ENCODE measurements at regions not wholly inside any gene's neighbourhood (a gene's known extent, or its start where the extent isn't known, plus 50 kb on each side); places are given as distances from the start of the nearest gene placed in this dataset.
"Not testable (repeated sequence)": the region's sequence is repeated elsewhere in the genome, so short reads cannot be mapped to it uniquely, and the experiment has no call there.

DNA sequence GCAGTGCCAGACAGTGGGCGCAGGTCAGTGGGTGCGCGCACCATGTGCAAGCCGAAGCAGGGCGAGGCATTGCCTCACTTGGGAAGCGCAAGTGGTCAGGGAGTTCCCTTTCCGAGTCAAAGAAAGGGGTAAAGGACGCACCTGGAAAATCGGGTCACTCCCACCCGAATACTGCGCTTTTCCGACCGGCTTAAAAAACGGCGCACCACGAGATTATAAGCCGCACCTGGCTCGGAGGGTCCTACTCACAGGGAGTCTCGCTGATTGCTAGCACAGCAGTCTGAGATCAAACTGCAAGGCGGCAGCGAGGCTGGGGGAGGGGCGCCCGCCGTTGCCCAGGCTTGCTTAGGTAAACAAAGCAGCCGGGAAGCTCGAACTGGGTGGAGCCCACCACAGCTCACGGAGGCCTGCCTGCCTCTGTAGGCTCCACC lies 77.9 kb downstream of the NR4A2 start:
- not testable (repeated sequence) for H3K36me3 Mint-ChIP-seq; DNase-seq (ENCODE audit: low spot score in 2 of 2); ATAC-seq (ENCODE audit: low read depth); H3K27ac Mint-ChIP-seq; H3K4me1 Mint-ChIP-seq; H3K9me3 Mint-ChIP-seq; H3K4me3 Mint-ChIP-seq
- H3K27me3 Mint-ChIP-seq, result peaks cover 10% of the 10 kb centered on the region

DNA sequence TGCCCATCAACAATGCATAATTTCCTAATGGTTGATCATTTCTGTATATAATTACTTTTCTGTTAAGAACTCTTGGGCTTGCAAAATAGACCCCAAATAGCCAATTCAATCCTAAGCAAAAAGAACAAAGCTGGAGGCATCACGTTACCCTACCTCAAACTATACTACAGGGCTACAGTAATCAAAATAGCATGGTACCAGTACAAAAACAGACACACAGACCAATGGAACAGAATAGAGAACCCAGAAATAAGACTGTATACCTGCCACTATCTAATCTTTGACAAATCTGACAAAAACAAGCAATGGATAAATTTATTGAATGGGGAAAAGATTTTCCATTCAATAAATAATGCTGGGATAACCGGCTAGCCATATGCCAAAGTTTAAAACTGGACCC lies 78.8 kb downstream of the NR4A2 start:
- Mint-ChIP-seq H3K27me3 (peaks cover 10% of the 10 kb centered on the region), H3K9me3 (peaks cover 2% of the 10 kb centered on the region), H3K36me3 (no peaks in the 10 kb centered on the region), H3K4me1 (no peaks in the 10 kb centered on the region), H3K4me3 (no peak overlapping the region), H3K27ac (no peak overlapping the region)
- DNase-seq (ENCODE audit: low spot score in 2 of 2) (no peak), ATAC-seq (ENCODE audit: low read depth) (no peak)

DNA sequence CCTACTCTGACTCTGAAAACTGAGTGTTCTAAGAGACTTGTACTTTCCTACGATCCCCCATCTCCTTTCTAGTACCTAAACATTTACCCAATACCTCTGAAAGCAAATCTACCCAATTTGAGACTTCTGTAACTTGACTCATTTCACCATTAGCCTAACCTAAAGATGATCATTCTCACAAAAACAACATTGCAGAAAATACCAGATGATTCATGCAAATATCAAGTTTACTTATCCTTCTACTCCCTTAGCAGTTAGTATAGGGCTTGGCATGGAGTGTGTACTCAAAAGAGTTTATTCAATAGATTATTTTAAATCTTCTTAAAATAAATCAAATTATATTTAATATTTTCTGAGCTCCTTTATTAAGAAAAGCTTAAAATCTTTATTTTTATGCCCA lies 89.6 kb downstream of the NR4A2 start:
- no peak for DNase-seq (ENCODE audit: low spot score in 2 of 2)
- H3K9me3 Mint-ChIP-seq, result no peaks in the 10 kb centered on the region
- no peaks in the 10 kb centered on the region for H3K36me3 Mint-ChIP-seq
- H3K27me3 Mint-ChIP-seq, result peaks cover 1% of the 10 kb centered on the region
- no peak overlapping the region for H3K27ac Mint-ChIP-seq
- no peak overlapping the region for H3K4me3 Mint-ChIP-seq
- H3K4me1 Mint-ChIP-seq, result no peaks in the 10 kb centered on the region
- no peak for ATAC-seq (ENCODE audit: low read depth)

DNA sequence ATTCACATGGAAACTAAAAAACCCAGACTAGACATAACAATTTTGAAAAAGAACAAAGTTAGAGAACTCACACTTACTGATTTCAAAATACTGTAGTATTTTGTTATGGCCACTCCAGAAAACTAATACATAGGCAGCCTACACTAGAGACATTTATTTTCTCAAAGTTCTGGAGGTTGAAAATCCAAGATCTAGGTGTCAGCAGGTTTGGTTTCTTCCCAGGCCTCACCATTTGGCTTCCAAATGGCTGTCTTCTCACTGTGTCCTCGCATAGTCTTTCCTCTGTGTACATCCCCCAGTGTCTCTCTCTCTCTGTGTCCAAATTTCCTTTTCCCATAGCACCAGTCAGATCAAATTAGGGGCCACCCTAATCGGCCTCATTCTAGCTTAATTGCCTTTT lies 95.0 kb downstream of the NR4A2 start:
- Mint-ChIP-seq H3K27me3 (peaks cover under 1% of the 10 kb centered on the region), H3K4me3 (no peak overlapping the region), H3K36me3 (no peaks in the 10 kb centered on the region), H3K4me1 (no peaks in the 10 kb centered on the region), H3K9me3 (peaks cover 3% of the 10 kb centered on the region), H3K27ac (no peak overlapping the region)
- ATAC-seq (ENCODE audit: low read depth) (no peak), DNase-seq (ENCODE audit: low spot score in 2 of 2) (no peak)

- peaks cover 8% of the 10 kb centered on the region for H3K9me3 Mint-ChIP-seq
- H3K36me3 Mint-ChIP-seq, result no peaks in the 10 kb centered on the region
- no peaks in the 10 kb centered on the region for H3K27me3 Mint-ChIP-seq
- DNase-seq (ENCODE audit: low spot score in 2 of 2) (no peak), ATAC-seq (ENCODE audit: low read depth) (no peak)
- H3K4me3 Mint-ChIP-seq, result no peak overlapping the region
- no peak overlapping the region for H3K27ac Mint-ChIP-seq
- no peaks in the 10 kb centered on the region for H3K4me1 Mint-ChIP-seq
Observed at GRCh38 chr2:156229724-156230362, 102.7 kb downstream of the NR4A2 start.

- not testable (repeated sequence) for H3K36me3 Mint-ChIP-seq
Observed at GRCh38 chr2:156223328-156223727, 109.2 kb downstream of the NR4A2 start.

DNA sequence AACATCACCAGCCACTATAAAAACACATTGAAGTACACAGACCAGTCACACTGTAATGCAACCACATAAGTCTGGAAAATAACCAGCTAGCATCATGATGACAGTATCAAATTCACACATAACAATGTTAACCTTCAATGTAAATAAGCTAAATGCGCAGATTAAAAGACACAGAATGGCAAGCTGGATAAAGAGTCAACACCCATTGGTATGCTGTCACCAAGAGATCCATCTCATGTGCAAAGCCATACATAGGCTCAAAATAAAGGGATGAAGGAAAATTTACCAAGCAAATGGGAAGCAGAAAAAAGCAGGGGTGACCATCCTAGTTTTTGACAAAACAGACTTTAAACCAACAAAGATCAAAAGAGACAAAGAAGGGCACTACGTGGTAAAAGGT lies 110.8 kb downstream of the NR4A2 start:
- H3K9me3 Mint-ChIP-seq, result peaks cover 23% of the 10 kb centered on the region
- no peaks in the 10 kb centered on the region for H3K27me3 Mint-ChIP-seq
- DNase-seq (ENCODE audit: low spot score in 2 of 2), result no peak
- H3K4me1 Mint-ChIP-seq, result no peaks in the 10 kb centered on the region
- no peak overlapping the region for H3K27ac Mint-ChIP-seq
- no peak overlapping the region for H3K4me3 Mint-ChIP-seq
- ATAC-seq (ENCODE audit: low read depth), result no peak
- peaks cover 4% of the 10 kb centered on the region for H3K36me3 Mint-ChIP-seq

More at GRCh38 chr2:156223328-156223727, 109.2 kb downstream of the NR4A2 start:
- not testable (repeated sequence) for H3K27me3 Mint-ChIP-seq; ATAC-seq (ENCODE audit: low read depth); H3K27ac Mint-ChIP-seq; H3K4me1 Mint-ChIP-seq; DNase-seq (ENCODE audit: low spot score in 2 of 2); H3K4me3 Mint-ChIP-seq
- peaks cover 23% of the 10 kb centered on the region for H3K9me3 Mint-ChIP-seq

- Mint-ChIP-seq H3K9me3 (peaks cover 23% of the 10 kb centered on the region), H3K27me3 (peaks cover 1% of the 10 kb centered on the region), H3K27ac (no peak overlapping the region), H3K4me1 (no peaks in the 10 kb centered on the region), H3K36me3 (peaks cover 4% of the 10 kb centered on the region), H3K4me3 (no peak overlapping the region)
- ATAC-seq (ENCODE audit: low read depth) (no peak), DNase-seq (ENCODE audit: low spot score in 2 of 2) (no peak)
Observed at GRCh38 chr2:156219491-156220100, 112.9 kb downstream of the NR4A2 start.

DNA sequence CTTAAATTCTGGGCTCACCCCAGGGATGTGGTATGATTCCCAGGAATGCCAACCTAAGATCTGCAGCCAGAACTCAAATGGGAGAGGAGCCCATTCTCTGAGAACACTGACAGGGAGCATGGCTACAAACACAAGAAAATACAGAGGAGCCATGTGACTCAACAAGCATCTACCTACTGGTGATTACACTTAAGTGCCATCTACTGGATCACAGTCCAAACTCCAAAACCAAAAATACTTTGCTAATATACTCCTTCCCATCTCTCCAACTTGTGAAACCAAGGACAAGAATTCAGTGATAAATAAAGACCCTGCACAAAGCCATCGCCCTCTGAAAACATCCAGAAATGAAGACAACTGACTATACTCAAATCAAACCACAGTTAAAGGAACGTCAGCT lies 116.9 kb downstream of the NR4A2 start:
- no peak overlapping the region for H3K4me3 Mint-ChIP-seq
- no peak overlapping the region for H3K27ac Mint-ChIP-seq
- no peaks in the 10 kb centered on the region for H3K4me1 Mint-ChIP-seq

DNA sequence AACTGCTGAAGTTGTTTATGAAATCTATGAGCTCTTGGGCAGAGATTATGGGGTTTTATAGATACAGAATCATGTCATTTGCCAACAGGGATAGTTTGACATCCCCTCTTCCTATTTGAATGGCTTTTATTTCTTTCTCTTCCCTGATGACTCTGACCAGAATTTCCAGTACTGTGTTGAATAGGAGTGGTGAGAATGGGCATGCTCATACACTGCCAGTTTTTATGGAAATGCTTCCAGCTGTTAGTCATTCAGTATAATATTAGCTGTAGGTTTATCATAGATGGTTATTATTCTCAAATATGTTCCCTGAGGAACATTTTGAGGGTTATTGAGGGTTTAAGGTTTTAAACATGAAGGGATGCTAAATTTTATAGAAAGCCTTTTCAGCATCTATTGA lies 121.2 kb downstream of the NR4A2 start:
- ATAC-seq (ENCODE audit: low read depth) (no peak), DNase-seq (ENCODE audit: low spot score in 2 of 2) (no peak)
- Mint-ChIP-seq H3K9me3 (no peaks in the 10 kb centered on the region), H3K27me3 (peaks cover 4% of the 10 kb centered on the region), H3K4me3 (no peak overlapping the region), H3K27ac (no peak overlapping the region), H3K36me3 (no peaks in the 10 kb centered on the region), H3K4me1 (no peaks in the 10 kb centered on the region)

More for the DNA sequence above, 116.9 kb downstream of the NR4A2 start:
- Mint-ChIP-seq H3K27me3 (peaks cover 4% of the 10 kb centered on the region), H3K36me3 (no peaks in the 10 kb centered on the region), H3K9me3 (peaks cover 4% of the 10 kb centered on the region)
- no peak for ATAC-seq (ENCODE audit: low read depth)
- no peak for DNase-seq (ENCODE audit: low spot score in 2 of 2)

- no peak for ATAC-seq (ENCODE audit: low read depth)
- H3K27me3 Mint-ChIP-seq, result no peaks in the 10 kb centered on the region
- H3K27ac Mint-ChIP-seq, result no peak overlapping the region
- no peaks in the 10 kb centered on the region for H3K36me3 Mint-ChIP-seq
- no peak overlapping the region for H3K4me3 Mint-ChIP-seq
- no peaks in the 10 kb centered on the region for H3K4me1 Mint-ChIP-seq
- no peaks in the 10 kb centered on the region for H3K9me3 Mint-ChIP-seq
- DNase-seq (ENCODE audit: low spot score in 2 of 2), result no peak
Observed at GRCh38 chr2:156206355-156206754, 126.2 kb downstream of the NR4A2 start.

DNA sequence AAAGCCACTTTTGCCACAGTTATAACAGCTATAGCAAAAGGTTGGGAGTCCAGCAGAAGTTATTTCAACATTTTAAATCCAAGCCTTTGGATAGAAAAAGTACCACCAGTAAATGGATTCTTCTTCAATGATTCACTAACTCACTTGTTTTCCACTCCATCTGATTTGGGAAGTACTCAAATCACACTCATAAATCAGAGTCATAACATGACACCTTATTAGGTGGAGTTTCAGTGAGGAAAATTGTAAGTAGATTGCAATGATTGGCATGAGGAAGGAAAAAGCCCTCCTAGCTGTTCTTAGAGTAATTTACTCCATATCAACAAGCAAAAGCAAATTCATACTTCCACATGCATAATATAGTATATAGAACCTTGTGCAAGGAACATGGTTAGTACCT lies 132.9 kb downstream of the NR4A2 start:
- H3K4me3 Mint-ChIP-seq, result no peak overlapping the region
- ATAC-seq (ENCODE audit: low read depth) (no peak), DNase-seq (ENCODE audit: low spot score in 2 of 2) (no peak)
- no peak overlapping the region for H3K27ac Mint-ChIP-seq
- H3K36me3 Mint-ChIP-seq, result no peaks in the 10 kb centered on the region
- H3K4me1 Mint-ChIP-seq, result no peaks in the 10 kb centered on the region
- H3K9me3 Mint-ChIP-seq, result no peaks in the 10 kb centered on the region
- no peaks in the 10 kb centered on the region for H3K27me3 Mint-ChIP-seq

GRCh38 chr2:156196031-156196430 lies 136.5 kb downstream of the NR4A2 start:
- Mint-ChIP-seq H3K36me3 (no peaks in the 10 kb centered on the region), H3K9me3 (no peaks in the 10 kb centered on the region)
- ATAC-seq (ENCODE audit: low read depth), result no peak

DNA sequence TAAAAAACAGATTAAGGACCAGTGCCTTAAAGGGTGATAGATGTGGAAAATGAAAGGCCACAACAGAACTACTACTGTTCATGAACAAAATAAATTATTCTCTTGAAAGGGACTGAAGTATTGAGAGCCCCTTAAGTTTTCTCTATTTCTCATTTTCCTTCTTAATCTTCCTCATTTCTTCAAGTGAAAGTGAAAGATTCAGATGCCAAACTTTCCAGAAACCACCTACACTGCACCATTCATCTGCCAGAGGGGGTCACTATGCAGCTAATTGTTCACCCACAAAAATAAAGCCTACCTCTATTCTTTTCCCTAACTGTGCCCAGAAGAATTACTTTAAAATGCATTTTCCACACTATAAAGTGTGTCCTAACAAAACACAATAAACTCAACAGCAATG lies 140.1 kb downstream of the NR4A2 start:
- no peak overlapping the region for H3K4me3 Mint-ChIP-seq
- no peaks in the 10 kb centered on the region for H3K27me3 Mint-ChIP-seq
- no peaks in the 10 kb centered on the region for H3K9me3 Mint-ChIP-seq
- no peak for DNase-seq (ENCODE audit: low spot score in 2 of 2)
- no peaks in the 10 kb centered on the region for H3K36me3 Mint-ChIP-seq
- H3K4me1 Mint-ChIP-seq, result no peaks in the 10 kb centered on the region
- peak; percentile 27 for ATAC-seq (ENCODE audit: low read depth)
- H3K27ac Mint-ChIP-seq, result no peak overlapping the region

More at GRCh38 chr2:156196031-156196430, 136.5 kb downstream of the NR4A2 start:
- H3K4me1 Mint-ChIP-seq, result no peaks in the 10 kb centered on the region
- no peak overlapping the region for H3K27ac Mint-ChIP-seq
- H3K27me3 Mint-ChIP-seq, result no peaks in the 10 kb centered on the region
- DNase-seq (ENCODE audit: low spot score in 2 of 2), result no peak
- H3K4me3 Mint-ChIP-seq, result no peak overlapping the region

- Mint-ChIP-seq H3K9me3 (no peaks in the 10 kb centered on the region), H3K4me3 (no peak overlapping the region), H3K4me1 (no peaks in the 10 kb centered on the region), H3K36me3 (no peaks in the 10 kb centered on the region), H3K27ac (no peak overlapping the region), H3K27me3 (no peaks in the 10 kb centered on the region)
- DNase-seq (ENCODE audit: low spot score in 2 of 2), result no peak
- no peak for ATAC-seq (ENCODE audit: low read depth)
Observed at GRCh38 chr2:156191527-156191926, 141.0 kb downstream of the NR4A2 start.

Measured in memory B cell (primary cell).